ENCODE measurements at regions not wholly inside any gene's neighbourhood (a gene's known extent, or its start where the extent isn't known, plus 50 kb on each side); places are given as distances from the start of the nearest gene placed in this dataset.

GRCh38 chr4:149055624-149056023 is 613.4 kb upstream of the NR3C2 start (continued):
- TF ChIP-seq, protein P1, sequence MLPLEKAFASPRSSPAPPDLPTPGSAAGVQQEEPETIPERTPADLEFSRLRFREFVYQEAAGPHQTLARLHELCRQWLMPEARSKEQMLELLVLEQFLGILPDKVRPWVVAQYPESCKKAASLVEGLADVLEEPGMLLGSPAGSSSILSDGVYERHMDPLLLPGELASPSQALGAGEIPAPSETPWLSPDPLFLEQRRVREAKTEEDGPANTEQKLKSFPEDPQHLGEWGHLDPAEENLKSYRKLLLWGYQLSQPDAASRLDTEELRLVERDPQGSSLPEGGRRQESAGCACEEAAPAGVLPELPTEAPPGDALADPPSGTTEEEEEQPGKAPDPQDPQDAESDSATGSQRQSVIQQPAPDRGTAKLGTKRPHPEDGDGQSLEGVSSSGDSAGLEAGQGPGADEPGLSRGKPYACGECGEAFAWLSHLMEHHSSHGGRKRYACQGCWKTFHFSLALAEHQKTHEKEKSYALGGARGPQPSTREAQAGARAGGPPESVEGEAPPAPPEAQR (tag by site-specific recombination; IDR thresholded peaks at IDR 0.05) = no peak
- TF ChIP-seq ZNF169 (tag by site-specific recombination; IDR thresholded peaks at IDR 0.05) = no peak
- TF ChIP-seq ZBTB48 (tag by site-specific recombination; IDR thresholded peaks at IDR 0.05) = no peak

DNA sequence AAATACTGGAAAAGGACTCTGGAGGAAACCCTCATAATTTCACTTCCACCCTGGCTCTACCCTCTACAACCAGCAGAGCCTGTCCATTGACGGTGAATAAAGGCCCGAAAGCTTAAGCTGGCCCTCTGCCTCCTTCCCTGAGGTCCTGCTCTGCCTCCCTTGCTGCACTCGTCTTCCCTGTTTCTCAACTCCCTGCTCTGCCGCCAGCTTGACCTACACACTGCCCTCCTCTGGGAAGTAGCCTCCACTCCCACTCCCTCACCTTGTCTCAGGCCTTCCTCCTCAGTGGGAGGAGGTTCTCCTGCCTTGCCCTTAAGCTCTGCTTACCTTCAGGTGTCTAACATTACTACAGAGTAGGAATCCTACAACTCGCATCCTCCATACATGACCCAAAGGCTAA is 608.6 kb upstream of the NR3C2 start:
- ChIA-PET CTCF (no interaction called here), POLR2A (no interaction called here)
- Histone ChIP-seq H3K9me3 (ENCODE audit: control insufficient read depth, insufficient read depth, low read depth, low read length) (no peaks in the 10 kb centered on the region), H3K27ac (ENCODE audit: extremely low read depth, low read depth, low read length) (no peak overlapping the region), H3K4me1 (ENCODE audit: control insufficient read depth, insufficient read depth, low read length) (no peaks in the 10 kb centered on the region), H3K36me3 (ENCODE audit: control insufficient read depth in 2 of 2, insufficient read depth in 1 of 2, low read length in 2 of 2) (no peaks in the 10 kb centered on the region), H3K4me3 (ENCODE audit: low read depth, low read length) (no peak overlapping the region)
- no peak for TF ChIP-seq ZNF76 (tag by site-specific recombination; IDR thresholded peaks at IDR 0.05; ENCODE audit: borderline replicate concordance, low read depth)
- TF ChIP-seq ZNF211 (tag by site-specific recombination; IDR thresholded peaks at IDR 0.05; ENCODE audit: low read depth) = no peak
- TF ChIP-seq ZNF561 (tag by site-specific recombination; IDR thresholded peaks at IDR 0.05; ENCODE audit: borderline replicate concordance) = no peak
- TF ChIP-seq BCL11B (tag by site-specific recombination; IDR thresholded peaks at IDR 0.05; ENCODE audit: low read depth) = no peak
- no peak for TF ChIP-seq WT1 (tag by site-specific recombination; IDR thresholded peaks at IDR 0.05)
- no peak for TF ChIP-seq ZNF423 (tag by site-specific recombination; IDR thresholded peaks at IDR 0.05)
- no peak for TF ChIP-seq ZSCAN4 (tag by site-specific recombination; IDR thresholded peaks at IDR 0.05)
- no peak for TF ChIP-seq ZNF837 (tag by site-specific recombination; IDR thresholded peaks at IDR 0.05)
- TF ChIP-seq GLIS1 (tag by site-specific recombination; IDR thresholded peaks at IDR 0.05) = no peak
- TF ChIP-seq ZNF560 (tag by site-specific recombination; IDR thresholded peaks at IDR 0.05; ENCODE audit: borderline replicate concordance) = no peak
- TF ChIP-seq HOXA7 (CRISPR knock-in tag; IDR thresholded peaks at IDR 0.05; ENCODE audit: borderline replicate concordance) = no peak

- POLR2A ChIA-PET = no interaction called here
- no peak overlapping the region for H3K4me3 ChIP-seq (ENCODE audit: low read depth, low read length)
- no peaks in the 10 kb centered on the region for H3K9me3 ChIP-seq (ENCODE audit: control insufficient read depth, insufficient read depth, low read depth, low read length)
- no peak overlapping the region for H3K27ac ChIP-seq (ENCODE audit: extremely low read depth, low read depth, low read length)
- no peaks in the 10 kb centered on the region for H3K4me1 ChIP-seq (ENCODE audit: control insufficient read depth, insufficient read depth, low read length)
- H3K36me3 ChIP-seq (ENCODE audit: control insufficient read depth in 2 of 2, insufficient read depth in 1 of 2, low read length in 2 of 2) = no peaks in the 10 kb centered on the region
- CTCF ChIA-PET = no interaction called here
- TF ChIP-seq ZBTB20 (tag by site-specific recombination; IDR thresholded peaks at IDR 0.05) = no peak
- TF ChIP-seq PRDM2 (tag by site-specific recombination; IDR thresholded peaks at IDR 0.05; ENCODE audit: borderline replicate concordance) = no peak
- TF ChIP-seq ZBTB21 (tag by site-specific recombination; IDR thresholded peaks at IDR 0.05) = no peak
- TF ChIP-seq ZNF10 (tag by site-specific recombination; IDR thresholded peaks at IDR 0.05) = no peak
- no peak for TF ChIP-seq ZNF184 (tag by site-specific recombination; IDR thresholded peaks at IDR 0.05)
- no peak for TF ChIP-seq ZNF211 (tag by site-specific recombination; IDR thresholded peaks at IDR 0.05; ENCODE audit: low read depth)
- TF ChIP-seq ZNF600 (tag by site-specific recombination; IDR thresholded peaks at IDR 0.05) = no peak
- TF ChIP-seq ZNF350 (tag by site-specific recombination; IDR thresholded peaks at IDR 0.05) = no peak
- TF ChIP-seq ZNF366 (tag by site-specific recombination; conservative IDR thresholded peaks at IDR 0.05) = no peak
- TF ChIP-seq ZNF140 (tag by site-specific recombination; IDR thresholded peaks at IDR 0.05) = no peak
- TF ChIP-seq, protein P2, sequence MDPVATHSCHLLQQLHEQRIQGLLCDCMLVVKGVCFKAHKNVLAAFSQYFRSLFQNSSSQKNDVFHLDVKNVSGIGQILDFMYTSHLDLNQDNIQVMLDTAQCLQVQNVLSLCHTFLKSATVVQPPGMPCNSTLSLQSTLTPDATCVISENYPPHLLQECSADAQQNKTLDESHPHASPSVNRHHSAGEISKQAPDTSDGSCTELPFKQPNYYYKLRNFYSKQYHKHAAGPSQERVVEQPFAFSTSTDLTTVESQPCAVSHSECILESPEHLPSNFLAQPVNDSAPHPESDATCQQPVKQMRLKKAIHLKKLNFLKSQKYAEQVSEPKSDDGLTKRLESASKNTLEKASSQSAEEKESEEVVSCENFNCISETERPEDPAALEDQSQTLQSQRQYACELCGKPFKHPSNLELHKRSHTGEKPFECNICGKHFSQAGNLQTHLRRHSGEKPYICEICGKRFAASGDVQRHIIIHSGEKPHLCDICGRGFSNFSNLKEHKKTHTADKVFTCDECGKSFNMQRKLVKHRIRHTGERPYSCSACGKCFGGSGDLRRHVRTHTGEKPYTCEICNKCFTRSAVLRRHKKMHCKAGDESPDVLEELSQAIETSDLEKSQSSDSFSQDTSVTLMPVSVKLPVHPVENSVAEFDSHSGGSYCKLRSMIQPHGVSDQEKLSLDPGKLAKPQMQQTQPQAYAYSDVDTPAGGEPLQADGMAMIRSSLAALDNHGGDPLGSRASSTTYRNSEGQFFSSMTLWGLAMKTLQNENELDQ (tag by site-specific recombination; IDR thresholded peaks at IDR 0.05; ENCODE audit: low read depth) = no peak
These were observed 606.4 kb upstream of the NR3C2 start for GRCh38 chr4:149048451-149049143.
